K562 (cell line): ENCODE measurements at regions not wholly inside any gene's neighbourhood (a gene's known extent, or its start where the extent isn't known, plus 50 kb on each side); places are given as distances from the start of the nearest gene placed in this dataset.

ENCODE experiments used
- ATAC-seq: fragments of 200-7000 bp; cut with Tn5 transposase; 3 replicates; pipeline ENCODE4 v1.9.1; 2020; ENCODE audit warnings: moderate library complexity
- BruUV-seq: library from RNA; stranded (reverse); fragments of 400-500 nt; replicated peaks from 2 replicates; lab custom pipeline; 2021; lab: Mats Ljungman, UMichigan
- CTCF ChIA-PET: fragments of 300-600 bp; formaldehyde crosslinking; extraction: SDS; loops from one replicate; lab custom pipeline; 2021; ENCODE audit warnings: low intra/inter-chr PET ratio; lab: Yijun Ruan, JAX
- POLR2A ChIA-PET: fragments of 300-600, 350-650 bp; sonication (Branson Sonifier 250); formaldehyde crosslinking; extraction: SDS; loops from one replicate; lab custom pipeline; 2021; ENCODE audit warnings: antibody characterized with exemption, inconsistent platforms; lab: Yijun Ruan, JAX
- DNase-seq, 4 experiments: peaks; one replicate each; pipeline versions ENCODE4 v3.0.0 to v3.0.0-alpha.2; 2011 to 2018; ENCODE audit warnings: low spot score in 3 of 4, mixed read lengths in 3 of 4; ENCODE audit errors: extremely low read depth in 1 of 4
- FAIRE-seq: peaks from 2 replicates; lab custom pipeline; 2011; peaks lifted over from hg19 to GRCh38; lab: Jason Lieb, UNC
- H2AFZ ChIP-seq: 2 replicates; pipeline ENCODE4 v1.6.0; 2011; ENCODE audit warnings: low read depth, low read length, control low read depth, inconsistent platforms
- H3K27ac ChIP-seq: fragments of 200-600 bp; 3 replicates; pipeline ENCODE4 v1.8.0; 2011; ENCODE audit warnings: low read depth, mild to moderate bottlenecking, control low read depth, inconsistent platforms, low read length, moderate library complexity, mixed read lengths; ENCODE audit errors: extremely low read depth
- H3K27me3 ChIP-seq, 2 experiments: fragments of 300-600 bp in 1 of 2; 2 replicates in 1 of 2; 3 replicates in 1 of 2; pipeline versions ENCODE4 v1.6.0 to v1.8.0; 2011; ENCODE audit warnings: inconsistent platforms in 2 of 2, low read length in 2 of 2, mild to moderate bottlenecking in 1 of 2, mixed read lengths in 1 of 2, moderate library complexity in 1 of 2; ENCODE audit not compliant: control insufficient read depth in 2 of 2, insufficient read depth in 2 of 2
- H3K36me3 ChIP-seq: fragments of 300-600 bp; 3 replicates; pipeline ENCODE4 v1.8.0; 2011; ENCODE audit warnings: mild to moderate bottlenecking, low read length, inconsistent platforms; ENCODE audit not compliant: control insufficient read depth, insufficient read depth
- H3K4me1 ChIP-seq, 2 experiments: fragments of 200-600 bp in 1 of 2; replicated peaks in 1 of 2; 2 replicates in 1 of 2; 3 replicates in 1 of 2; pipeline versions ENCODE4 v1.5.1 to v1.8.0; 2011; ENCODE audit warnings: inconsistent platforms in 2 of 2, low read length in 2 of 2, mild to moderate bottlenecking in 1 of 2, mixed read lengths in 1 of 2, moderate library complexity in 1 of 2; ENCODE audit not compliant: control insufficient read depth in 2 of 2, insufficient read depth in 2 of 2
- H3K4me2 ChIP-seq: 2 replicates; pipeline ENCODE4 v1.6.1; 2011; ENCODE audit warnings: low read length, control low read depth, inconsistent platforms, mixed read lengths; ENCODE audit not compliant: insufficient read depth
- H3K4me3 ChIP-seq: fragments of 200-600 bp; sonication (generic), shearing (Covaris generic); 2 replicates; pipeline ENCODE4 v1.5.1; 2016; ENCODE audit warnings: control low read depth, inconsistent platforms
- H3K79me2 ChIP-seq: fragments of 200-600 bp; 3 replicates; pipeline ENCODE4 v1.8.0; 2011; ENCODE audit warnings: low read length, inconsistent platforms; ENCODE audit not compliant: control insufficient read depth, insufficient read depth
- H3K9ac ChIP-seq, 2 experiments: 2 replicates each; pipeline versions ENCODE4 v1.6.0 to v1.6.1; 2011; ENCODE audit warnings: low read depth in 2 of 2, low read length in 2 of 2, control low read depth in 1 of 2, inconsistent platforms in 1 of 2, mild to moderate bottlenecking in 1 of 2, mixed read lengths in 1 of 2; ENCODE audit not compliant: insufficient read depth in 1 of 2
- H3K9me1 ChIP-seq: one replicate; pipeline ENCODE4 v1.6.0; 2011; ENCODE audit warnings: inconsistent platforms, mild to moderate bottlenecking, low read length, moderate library complexity; ENCODE audit not compliant: control insufficient read depth, insufficient read depth
- H3K9me3 ChIP-seq: replicated peaks from 2 replicates; pipeline ENCODE4 v1.5.1; 2011; ENCODE audit warnings: low read depth, low read length, inconsistent platforms; ENCODE audit not compliant: control insufficient read depth, insufficient read depth
- H4K20me1 ChIP-seq: replicated peaks from 2 replicates; pipeline ENCODE4 v1.6.1; 2011; ENCODE audit warnings: low read length, inconsistent platforms, mixed read lengths; ENCODE audit not compliant: control insufficient read depth, insufficient read depth
- EHMT2 ChIP-seq: fragments of 450-650 bp; IDR thresholded peaks from 2 replicates; pipeline ENCODE4 v1.6.1; 2018; ENCODE audit warnings: antibody characterized with exemption
- KLF16 ChIP-seq: IDR thresholded peaks from 2 replicates; pipeline ENCODE4 v1.6.1; 2016; ENCODE audit warnings: antibody characterized with exemption
- NFE2L1 ChIP-seq: fragments of 450-650 bp; IDR thresholded peaks from 2 replicates; pipeline ENCODE4 v1.6.1; 2016; ENCODE audit warnings: missing genetic modification characterization, low read depth, mild to moderate bottlenecking, missing compliant biosample characterization, moderate library complexity, borderline replicate concordance
- POLR2A ChIP-seq: fragments of 450-650 bp; conservative IDR thresholded peaks from 2 replicates; pipeline ENCODE4 v1.6.1; 2016
- RFX7 ChIP-seq: fragments of 250-450 bp; sonication (Bioruptor Pico); IDR thresholded peaks from 2 replicates; pipeline ENCODE4 v1.5.1; 2021; ENCODE audit warnings: mild to moderate bottlenecking
- TAF1 ChIP-seq: IDR thresholded peaks from 2 replicates; pipeline ENCODE4 v1.6.1; 2011; ENCODE audit warnings: mild to moderate bottlenecking, low read length, moderate library complexity; ENCODE audit not compliant: insufficient read depth, control insufficient read depth, severe bottlenecking; ENCODE audit errors: extremely low read depth
- ZBTB8A ChIP-seq: fragments of 450-650 bp; IDR thresholded peaks from 2 replicates; pipeline ENCODE4 v1.6.1; 2018; ENCODE audit warnings: mild to moderate bottlenecking, moderate library complexity; ENCODE audit not compliant: partially characterized antibody
- ZNF24 ChIP-seq: fragments of 450-650 bp; IDR thresholded peaks from 2 replicates; pipeline ENCODE4 v1.6.1; 2016
- WGBS: fragments of 100-300 bp; shearing (Covaris generic); methylation state at CpG from one replicate; pipeline ENCODE4 v1.1.6; 2016; ENCODE audit warnings: low coverage, mixed read lengths; ENCODE audit not compliant: insufficient coverage; ENCODE audit errors: missing lambda C conversion rate; 5-methylcytosine and 5-hydroxymethylcytosine counted together
- in situ Hi-C: fragments of 300-500 bp; cut with MboI; formaldehyde crosslinking; loops from 4 replicates; pipeline ENCODE4 v1.15.0; 2018; ENCODE audit warnings: inconsistent platforms, mixed read lengths
- intact Hi-C: fragments of 100-400 bp; cut with micrococcal nuclease; formaldehyde crosslinking; loops from 2 replicates; pipeline ENCODE4 v1.14.2; 2022

DNA sequence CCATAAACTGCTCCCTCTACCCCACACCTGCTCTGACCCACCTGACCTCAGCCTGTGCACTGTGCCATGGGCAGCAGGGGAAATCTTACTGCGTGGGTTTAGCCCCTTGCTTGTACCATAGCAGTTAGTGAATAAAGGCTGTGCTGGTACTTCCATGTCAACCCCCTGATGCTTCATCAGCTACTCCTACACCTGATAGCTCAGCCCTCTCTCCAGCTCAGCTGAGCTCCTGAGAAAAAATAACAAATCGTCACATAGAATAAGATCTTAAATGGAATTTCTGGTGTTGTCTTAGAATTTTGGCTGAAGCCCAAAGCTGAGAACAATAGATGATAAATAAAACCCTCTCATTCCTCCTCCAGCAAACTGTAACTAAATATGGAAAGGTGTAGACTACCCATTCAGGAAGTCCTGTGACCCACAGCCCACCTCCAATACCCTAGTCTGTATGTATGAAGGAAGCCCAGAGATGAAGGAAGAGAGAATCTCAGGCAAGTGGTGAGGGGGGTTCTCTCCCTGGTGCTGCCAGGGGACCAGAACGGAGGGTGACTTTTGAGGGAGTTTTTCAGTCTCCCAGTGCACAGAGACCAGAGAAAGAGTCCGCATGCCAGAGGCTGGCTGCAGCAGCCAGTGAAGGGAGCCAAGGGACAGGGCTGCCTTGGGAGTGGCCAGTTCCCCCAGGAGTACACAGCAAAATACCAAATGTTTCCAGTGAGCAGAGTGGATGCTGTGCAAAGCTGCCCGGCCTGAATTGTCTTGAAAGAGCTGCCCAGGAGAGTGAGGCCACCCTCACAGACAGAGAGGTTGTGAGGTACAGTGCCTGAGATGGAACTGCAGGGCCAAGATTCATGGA lies 227.3 kb downstream of the QDPR start (continued):
- TF ChIP-seq ZNF24 = no peak

DNA sequence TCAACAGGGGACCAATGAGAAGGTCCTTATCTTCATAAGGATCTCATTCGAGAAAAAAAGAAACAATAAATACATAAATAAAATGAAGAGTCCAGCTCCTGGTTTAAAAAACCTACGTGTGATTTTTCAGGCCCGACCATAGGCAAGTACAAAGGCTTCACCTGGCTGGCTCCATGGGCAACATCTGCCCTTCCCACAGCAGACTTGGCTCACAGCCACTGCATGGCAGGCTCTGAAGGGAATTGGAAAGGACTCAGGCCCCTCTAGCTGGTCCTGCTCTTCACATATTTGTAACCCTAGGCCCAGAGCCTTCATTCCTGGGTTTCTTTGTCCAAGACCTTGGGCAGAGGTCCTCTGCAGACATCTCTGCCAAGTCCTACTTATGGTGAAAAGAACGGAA lies 228.1 kb downstream of the QDPR start:
- H3K4me3 ChIP-seq = no peak overlapping the region
- 2% methylated on average over 4 of the region's 4 CpGs for WGBS
- H2AFZ ChIP-seq = no peak overlapping the region
- H3K79me2 ChIP-seq = no peaks in the 10 kb centered on the region
- FAIRE-seq (no peak), ATAC-seq (no peak), DNase-seq (no peak)
- intact Hi-C loops = no loop called here
- TF ChIP-seq TAF1 (no peak), NFE2L1 (tag) (no peak), KLF16 (no peak), ZBTB8A (no peak), EHMT2 (no peak), POLR2A (no peak), RFX7 (no peak)
- CTCF ChIA-PET = no interaction called here
- H3K9me1 ChIP-seq = no peaks in the 10 kb centered on the region
- POLR2A ChIA-PET = interaction anchor here (0.7 kb wide), 1 partner anchor 883 kb away, joined by 4 read pairs; no protein-coding TSS in a partner anchor
- in situ Hi-C loops = no loop called here
- no peaks in the 10 kb centered on the region for H3K36me3 ChIP-seq
- no peak overlapping the region for H3K4me2 ChIP-seq
- no peak overlapping the region for H3K27ac ChIP-seq
- no peaks in the 10 kb centered on the region; a peak in 1 of 5 replicates for H3K27me3 ChIP-seq
- BruUV-seq = no TSS peak
- H4K20me1 ChIP-seq = no peaks in the 10 kb centered on the region
- no peaks in the 10 kb centered on the region for H3K9me3 ChIP-seq
- H3K9ac ChIP-seq = no peak overlapping the region
- no peaks in the 10 kb centered on the region for H3K4me1 ChIP-seq
